HEK293 (cell line): ENCODE measurements at regions not wholly inside any gene's neighbourhood (a gene's known extent, or its start where the extent isn't known, plus 50 kb on each side); places are given as distances from the start of the nearest gene placed in this dataset.

Experiments
- BCL6B ChIP-seq: fragments of 450-650 bp; formaldehyde crosslinking; IDR thresholded peaks from 2 replicates; pipeline ENCODE4 v1.5.1; 2017; ENCODE audit warnings: missing biosample characterization, missing genetic modification characterization
- KLF16 ChIP-seq: fragments of 450-650 bp; formaldehyde crosslinking; IDR thresholded peaks from 2 replicates; pipeline ENCODE4 v1.5.1; 2017; ENCODE audit warnings: missing biosample characterization, missing genetic modification characterization
- KLF8 ChIP-seq: fragments of 450-650 bp; formaldehyde crosslinking; IDR thresholded peaks from 2 replicates; pipeline ENCODE4 v1.5.1; 2016; ENCODE audit warnings: missing biosample characterization, missing genetic modification characterization
- ZNF133 ChIP-seq: fragments of 450-650 bp; formaldehyde crosslinking; IDR thresholded peaks from 2 replicates; pipeline ENCODE4 v1.5.1; 2016; ENCODE audit warnings: missing biosample characterization, missing genetic modification characterization
- ZNF416 ChIP-seq: fragments of 450-650 bp; formaldehyde crosslinking; IDR thresholded peaks from 2 replicates; pipeline ENCODE4 v1.5.1; 2016; ENCODE audit warnings: missing biosample characterization, missing genetic modification characterization
- ZNF560 ChIP-seq: fragments of 450-650 bp; formaldehyde crosslinking; IDR thresholded peaks from 2 replicates; pipeline ENCODE4 v1.5.1; 2017; ENCODE audit warnings: missing biosample characterization, missing genetic modification characterization, borderline replicate concordance
- TF ChIP-seq, protein P1 (sequence below): fragments of 450-650 bp; formaldehyde crosslinking; IDR thresholded peaks from 2 replicates; pipeline ENCODE4 v1.5.1; 2017; ENCODE audit warnings: missing biosample characterization, mild to moderate bottlenecking, missing genetic modification characterization, moderate library complexity
- TF ChIP-seq, protein P2 (sequence below): fragments of 450-650 bp; formaldehyde crosslinking; IDR thresholded peaks from 2 replicates; pipeline ENCODE4 v1.5.1; 2016; ENCODE audit warnings: missing biosample characterization, missing genetic modification characterization

DNA sequence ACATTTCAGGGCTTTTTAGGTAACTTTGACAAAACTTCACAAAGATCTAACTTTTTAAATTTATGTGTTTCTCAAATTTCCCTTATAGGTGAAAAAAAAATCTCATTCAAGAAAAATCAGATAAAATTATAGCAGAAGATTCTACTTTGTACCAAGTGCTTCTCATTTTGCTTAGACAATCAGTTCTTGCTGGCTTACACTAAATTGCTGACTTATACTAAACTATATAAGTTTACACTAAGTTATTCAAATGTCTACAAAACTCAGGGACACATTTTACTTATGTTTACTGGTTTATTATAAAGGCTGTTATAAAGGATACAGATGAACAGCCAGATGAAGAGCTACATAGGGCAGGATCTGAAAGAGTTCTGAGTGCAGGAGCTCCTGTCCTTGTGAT is 195.1 kb downstream of the ZPLD1 start:
- TF ChIP-seq, protein P1, sequence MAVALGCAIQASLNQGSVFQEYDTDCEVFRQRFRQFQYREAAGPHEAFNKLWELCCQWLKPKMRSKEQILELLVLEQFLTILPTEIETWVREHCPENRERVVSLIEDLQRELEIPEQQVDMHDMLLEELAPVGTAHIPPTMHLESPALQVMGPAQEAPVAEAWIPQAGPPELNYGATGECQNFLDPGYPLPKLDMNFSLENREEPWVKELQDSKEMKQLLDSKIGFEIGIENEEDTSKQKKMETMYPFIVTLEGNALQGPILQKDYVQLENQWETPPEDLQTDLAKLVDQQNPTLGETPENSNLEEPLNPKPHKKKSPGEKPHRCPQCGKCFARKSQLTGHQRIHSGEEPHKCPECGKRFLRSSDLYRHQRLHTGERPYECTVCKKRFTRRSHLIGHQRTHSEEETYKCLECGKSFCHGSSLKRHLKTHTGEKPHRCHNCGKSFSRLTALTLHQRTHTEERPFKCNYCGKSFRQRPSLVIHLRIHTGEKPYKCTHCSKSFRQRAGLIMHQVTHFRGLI (tag by site-specific recombination): no peak
- no peak for TF ChIP-seq KLF16 (tag by site-specific recombination)
- TF ChIP-seq KLF8: no peak
- TF ChIP-seq ZNF133 (tag by site-specific recombination): no peak
- TF ChIP-seq ZNF560 (tag by site-specific recombination): no peak
- TF ChIP-seq, protein P2, sequence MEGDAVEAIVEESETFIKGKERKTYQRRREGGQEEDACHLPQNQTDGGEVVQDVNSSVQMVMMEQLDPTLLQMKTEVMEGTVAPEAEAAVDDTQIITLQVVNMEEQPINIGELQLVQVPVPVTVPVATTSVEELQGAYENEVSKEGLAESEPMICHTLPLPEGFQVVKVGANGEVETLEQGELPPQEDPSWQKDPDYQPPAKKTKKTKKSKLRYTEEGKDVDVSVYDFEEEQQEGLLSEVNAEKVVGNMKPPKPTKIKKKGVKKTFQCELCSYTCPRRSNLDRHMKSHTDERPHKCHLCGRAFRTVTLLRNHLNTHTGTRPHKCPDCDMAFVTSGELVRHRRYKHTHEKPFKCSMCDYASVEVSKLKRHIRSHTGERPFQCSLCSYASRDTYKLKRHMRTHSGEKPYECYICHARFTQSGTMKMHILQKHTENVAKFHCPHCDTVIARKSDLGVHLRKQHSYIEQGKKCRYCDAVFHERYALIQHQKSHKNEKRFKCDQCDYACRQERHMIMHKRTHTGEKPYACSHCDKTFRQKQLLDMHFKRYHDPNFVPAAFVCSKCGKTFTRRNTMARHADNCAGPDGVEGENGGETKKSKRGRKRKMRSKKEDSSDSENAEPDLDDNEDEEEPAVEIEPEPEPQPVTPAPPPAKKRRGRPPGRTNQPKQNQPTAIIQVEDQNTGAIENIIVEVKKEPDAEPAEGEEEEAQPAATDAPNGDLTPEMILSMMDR (tag by site-specific recombination): no peak
- TF ChIP-seq BCL6B (tag by site-specific recombination): no peak
- TF ChIP-seq ZNF416: no peak
